Erythroblast (primary cell): ENCODE measurements at regions not wholly inside any gene's neighbourhood (a gene's known extent, or its start where the extent isn't known, plus 50 kb on each side); places are given as distances from the start of the nearest gene placed in this dataset.

Experiments used
- GATA1 ChIP-seq: IDR thresholded peaks from 2 replicates; pipeline ENCODE4 v1.6.1; 2011; ENCODE audit warnings: low read depth, mild to moderate bottlenecking, control low read depth, low read length, moderate library complexity
- POLR2A ChIP-seq: IDR thresholded peaks from 2 replicates; pipeline ENCODE4 v1.6.1; 2011; ENCODE audit warnings: mild to moderate bottlenecking, low read length

GRCh38 chr5:136484808-136485325 is 119.5 kb upstream of the TRPC7 start:
- no peak for TF ChIP-seq POLR2A
- no peak for TF ChIP-seq GATA1
